H1 (cell line): ENCODE measurements at regions not wholly inside any gene's neighbourhood (a gene's known extent, or its start where the extent isn't known, plus 50 kb on each side); places are given as distances from the start of the nearest gene placed in this dataset.

ENCODE experiments used
- CTCF ChIA-PET: fragments of 300-600 bp; sonication (Branson Sonifier 250); formaldehyde crosslinking; loops from one replicate; lab custom pipeline; 2021; ENCODE audit not compliant: partially characterized antibody; lab: Charles Lee
- POLR2A ChIA-PET: fragments of 300-600 bp; sonication (Branson Sonifier 250); formaldehyde crosslinking; loops from one replicate; lab custom pipeline; 2021; ENCODE audit warnings: inconsistent platforms; ENCODE audit not compliant: partially characterized antibody; lab: Charles Lee
- DNase-seq, 2 experiments: peaks; one replicate each; pipeline versions ENCODE4 v3.0.0 to v3.0.0-alpha.2; 2010 to 2022; ENCODE audit warnings: low spot score in 2 of 2, low read depth in 1 of 2, mixed read lengths in 1 of 2
- FAIRE-seq: peaks from 2 replicates; lab custom pipeline; 2011; peaks lifted over from hg19 to GRCh38; lab: Jason Lieb, UNC
- H2AFZ ChIP-seq: 2 replicates; pipeline ENCODE4 v1.8.1; 2012; ENCODE audit warnings: low read length, inconsistent platforms
- H2AK5ac ChIP-seq: 2 replicates; pipeline ENCODE4 v1.6.1; 2013; ENCODE audit warnings: low read depth, low read length
- H2BK120ac ChIP-seq: replicated peaks from 2 replicates; pipeline ENCODE3; 2013; ENCODE audit warnings: low read depth, low read length, inconsistent platforms
- H2BK12ac ChIP-seq: 2 replicates; pipeline ENCODE4 v1.6.1; 2013; ENCODE audit warnings: low read depth, low read length
- H2BK15ac ChIP-seq: 2 replicates; pipeline ENCODE4 v1.6.1; 2013; ENCODE audit warnings: low read length
- H2BK20ac ChIP-seq: 2 replicates; pipeline ENCODE4 v1.6.1; 2013; ENCODE audit warnings: low read length
- H2BK5ac ChIP-seq: 2 replicates; pipeline ENCODE4 v1.6.1; 2013; ENCODE audit warnings: low read depth, low read length
- H3K14ac ChIP-seq: 2 replicates; pipeline ENCODE4 v1.6.1; 2013; ENCODE audit warnings: inconsistent platforms; ENCODE audit not compliant: insufficient read length
- H3K18ac ChIP-seq: 2 replicates; pipeline ENCODE4 v1.6.1; 2013; ENCODE audit warnings: low read length; ENCODE audit errors: extremely low read depth
- H3K23ac ChIP-seq: 2 replicates; pipeline ENCODE4 v1.6.1; 2013; ENCODE audit warnings: inconsistent platforms; ENCODE audit not compliant: insufficient read length
- H3K23me2 ChIP-seq: 2 replicates; pipeline ENCODE4 v1.6.1; 2013; ENCODE audit warnings: low read depth, low read length
- H3K27ac ChIP-seq: 2 replicates; pipeline ENCODE4 v1.6.1; 2011; ENCODE audit warnings: low read depth, low read length, inconsistent platforms
- H3K27me3 ChIP-seq, 4 experiments: replicated peaks in 1 of 4; 1 replicate in 1 of 4; 2 replicates in 3 of 4; pipeline versions ENCODE4 v1.6.1 to v1.8.1; 2011 to 2013; ENCODE audit warnings: low read length in 3 of 4, mild to moderate bottlenecking in 3 of 4, inconsistent platforms in 2 of 4, mixed read lengths in 2 of 4, moderate library complexity in 1 of 4; ENCODE audit not compliant: control insufficient read depth in 3 of 4, insufficient read depth in 3 of 4; ENCODE audit errors: extremely low read depth in 1 of 4
- H3K36me3 ChIP-seq, 4 experiments: 2 replicates each; pipeline versions ENCODE4 v1.6.1 to v1.8.1; 2011 to 2013; ENCODE audit warnings: mild to moderate bottlenecking in 4 of 4, low read length in 3 of 4, moderate library complexity in 2 of 4, control low read depth in 1 of 4, inconsistent platforms in 1 of 4; ENCODE audit not compliant: insufficient read depth in 4 of 4, control insufficient read depth in 2 of 4
- H3K4ac ChIP-seq: replicated peaks from 2 replicates; pipeline ENCODE3; 2013; ENCODE audit warnings: low read length, low read depth, mixed read lengths, inconsistent platforms; ENCODE audit not compliant: insufficient read length
- H3K4me1 ChIP-seq, 4 experiments: replicated peaks in 1 of 4; 1 replicate in 1 of 4; 2 replicates in 3 of 4; pipeline versions ENCODE4 v1.6.1 to v1.8.1; 2011 to 2013; ENCODE audit warnings: low read length in 3 of 4, inconsistent platforms in 2 of 4, mixed read lengths in 1 of 4; ENCODE audit not compliant: insufficient read depth in 4 of 4, control insufficient read depth in 3 of 4
- H3K4me2 ChIP-seq, 2 experiments: 2 replicates each; pipeline versions ENCODE4 v1.6.1 to v1.8.1; 2011 to 2013; ENCODE audit warnings: low read depth in 2 of 2, low read length in 2 of 2, control low read depth in 1 of 2, inconsistent platforms in 1 of 2, mild to moderate bottlenecking in 1 of 2; ENCODE audit not compliant: insufficient read depth in 1 of 2
- H3K4me3 ChIP-seq, 4 experiments: fragments of 200-600, 300-600 bp in 1 of 4; sonication (generic), shearing (Covaris generic), sonication (Bioruptor Twin) in 1 of 4; 2 replicates each; pipeline versions ENCODE4 v1.5.1 to v1.8.1; 2011 to 2016; ENCODE audit warnings: low read length in 4 of 4, low read depth in 3 of 4, control low read depth in 2 of 4, inconsistent platforms in 2 of 4, mild to moderate bottlenecking in 2 of 4, mixed read lengths in 1 of 4, moderate library complexity in 1 of 4; ENCODE audit not compliant: insufficient read depth in 2 of 4; ENCODE audit errors: extremely low read depth in 1 of 4
- H3K56ac ChIP-seq: replicated peaks from 2 replicates; pipeline ENCODE3; 2013; ENCODE audit warnings: low read depth, mild to moderate bottlenecking, mixed read lengths, low read length, inconsistent platforms; ENCODE audit not compliant: insufficient read length
- H3K79me1 ChIP-seq: 2 replicates; pipeline ENCODE4 v1.6.1; 2013; ENCODE audit warnings: low read depth, low read length, control low read depth
- H3K79me2 ChIP-seq, 2 experiments: 2 replicates each; pipeline versions ENCODE4 v1.6.1 to v1.8.1; 2012 to 2013; ENCODE audit warnings: low read length in 2 of 2, mild to moderate bottlenecking in 2 of 2, inconsistent platforms in 1 of 2; ENCODE audit not compliant: insufficient read depth in 2 of 2, control insufficient read depth in 1 of 2
- H3K9ac ChIP-seq, 4 experiments: replicated peaks in 1 of 4; 1 replicate in 1 of 4; 2 replicates in 3 of 4; pipeline versions ENCODE4 v1.6.1 to v1.8.1; 2011 to 2013; ENCODE audit warnings: low read depth in 3 of 4, low read length in 3 of 4, control low read depth in 2 of 4, mild to moderate bottlenecking in 2 of 4, moderate library complexity in 2 of 4, inconsistent platforms in 1 of 4; ENCODE audit errors: extremely low read depth in 1 of 4
- H3K9me3 ChIP-seq, 2 experiments: 2 replicates each; pipeline versions ENCODE4 v1.6.1 to v1.8.1; 2012 to 2013; ENCODE audit warnings: mild to moderate bottlenecking in 2 of 2, moderate library complexity in 2 of 2, control low read depth in 1 of 2, inconsistent platforms in 1 of 2, low read depth in 1 of 2, low read length in 1 of 2, mixed read lengths in 1 of 2; ENCODE audit not compliant: insufficient read depth in 2 of 2
- H4K20me1 ChIP-seq, 2 experiments: replicated peaks in 1 of 2; 2 replicates each; pipeline versions ENCODE3 to v1.8.1; 2011 to 2013; ENCODE audit warnings: inconsistent platforms in 2 of 2, low read length in 2 of 2, mild to moderate bottlenecking in 1 of 2; ENCODE audit not compliant: insufficient read depth in 2 of 2, control insufficient read depth in 1 of 2
- H4K5ac ChIP-seq: 2 replicates; pipeline ENCODE4 v1.6.1; 2013; ENCODE audit warnings: low read length, low read depth, mixed read lengths, inconsistent platforms; ENCODE audit not compliant: insufficient read length
- H4K8ac ChIP-seq: 2 replicates; pipeline ENCODE4 v1.8.0; 2013; ENCODE audit warnings: mild to moderate bottlenecking, moderate library complexity, low read length, inconsistent platforms; ENCODE audit not compliant: insufficient read depth; ENCODE audit errors: extremely low read depth
- H4K91ac ChIP-seq: replicated peaks from 2 replicates; pipeline ENCODE3; 2013; ENCODE audit warnings: low read length, mixed read lengths, inconsistent platforms; ENCODE audit not compliant: insufficient read length
- BACH1 ChIP-seq: IDR thresholded peaks from 2 replicates; pipeline ENCODE4 v1.6.1; 2012; ENCODE audit warnings: low read length, improper control_type of control experiment
- CREB1 ChIP-seq: IDR thresholded peaks from 2 replicates; pipeline ENCODE4 v1.6.1; 2012; ENCODE audit warnings: inconsistent platforms
- EZH2 ChIP-seq: fragments of 200-600 bp; sonication (generic); IDR thresholded peaks from 2 replicates; pipeline ENCODE4 v1.7.1; 2012; ENCODE audit warnings: low read depth, mild to moderate bottlenecking, moderate library complexity, low read length, inconsistent platforms; ENCODE audit not compliant: severe bottlenecking
- HDAC2 ChIP-seq, 2 experiments: fragments of 300-600 bp in 1 of 2; sonication (generic) in 1 of 2; IDR thresholded peaks; 2 replicates each; pipeline ENCODE4 v1.6.1; 2011 to 2012; ENCODE audit warnings: low read depth in 2 of 2, low read length in 2 of 2, mild to moderate bottlenecking in 2 of 2, moderate library complexity in 2 of 2, borderline replicate concordance in 1 of 2, inconsistent platforms in 1 of 2
- KDM4A ChIP-seq: IDR thresholded peaks from one replicate; pipeline ENCODE4 v1.7.1; 2012; ENCODE audit warnings: low read depth, mild to moderate bottlenecking, moderate library complexity, low read length, inconsistent platforms; ENCODE audit not compliant: severe bottlenecking
- SP1 ChIP-seq: IDR thresholded peaks from 2 replicates; pipeline ENCODE4 v1.6.1; 2011; ENCODE audit warnings: low read depth, low read length
- SP2 ChIP-seq: IDR thresholded peaks from 2 replicates; pipeline ENCODE4 v1.6.1; 2012; ENCODE audit warnings: mild to moderate bottlenecking, low read length, inconsistent platforms
- WGBS, 2 experiments: shearing (Covaris generic) in 1 of 2; methylation state at CpG; one replicate each; pipeline versions ENCODE4 v1.1.6 to v1.1.7; 2013 to 2015; ENCODE audit warnings: low lambda C conversion rate in 2 of 2, mixed read lengths in 2 of 2, inconsistent platforms in 1 of 2, low coverage in 1 of 2, missing lambda C conversion rate in 1 of 2; ENCODE audit not compliant: insufficient replicate concordance in 2 of 2, insufficient coverage in 1 of 2, insufficient read length in 1 of 2; ENCODE audit errors: extremely low coverage in 1 of 2, missing lambda C conversion rate in 1 of 2; 5-methylcytosine and 5-hydroxymethylcytosine counted together

DNA sequence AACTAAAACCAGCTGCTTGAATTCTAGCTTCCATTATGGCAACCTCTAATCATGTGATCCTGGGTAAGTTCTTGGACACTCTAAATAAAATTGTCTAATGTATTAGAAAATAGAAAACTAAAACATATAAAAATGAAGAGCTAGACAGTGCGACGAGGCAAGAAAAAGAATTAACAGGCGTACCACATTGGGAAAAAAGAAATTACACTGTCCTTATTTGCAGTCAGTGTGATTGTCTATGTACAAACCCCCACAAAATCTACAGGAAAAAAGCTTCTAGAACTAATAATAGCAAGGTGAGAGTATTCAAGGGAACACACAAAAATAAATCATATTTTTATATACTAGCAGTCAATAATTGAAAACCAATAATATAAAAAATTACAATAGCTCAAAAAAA is 625.6 kb upstream of the MKI67 start:
- POLR2A ChIA-PET = no interaction called here
- 90% methylated on average over 3 of the region's 3 CpGs; no CpG with 5 or more reads in 1 of the 2 experiments for WGBS, 2 experiments

More for the DNA sequence above, 625.6 kb upstream of the MKI67 start:
- Histone ChIP-seq H3K4me3 (no peak overlapping the region), H3K9me3 (0 out of 4 replicates have a peak, but pooled peaks cover 3 to 10% of the 10 kb centered on the region in 2 experiments), H3K4ac (no peak overlapping the region), H4K5ac (no peak overlapping the region), H3K56ac (no peak overlapping the region), H3K23ac (no peak overlapping the region), H3K27ac (no peak overlapping the region), H4K20me1 (no peaks in the 10 kb centered on the region), H3K36me3 (no peaks in the 10 kb centered on the region), H3K14ac (no peak overlapping the region), H2AK5ac (no peak overlapping the region), H3K4me2 (no peak overlapping the region), H2BK12ac (no peak overlapping the region), H2BK15ac (no peak overlapping the region), H3K18ac (no peak overlapping the region), H3K79me2 (no peaks in the 10 kb centered on the region), H4K91ac (no peak overlapping the region), H2BK5ac (no peak overlapping the region), H2AFZ (no peak overlapping the region), H3K23me2 (no peaks in the 10 kb centered on the region), H3K4me1 (no peaks in the 10 kb centered on the region), H3K9ac (no peak overlapping the region), H3K27me3 (no peaks in the 10 kb centered on the region), H3K79me1 (no peaks in the 10 kb centered on the region), H4K8ac (no peak overlapping the region), H2BK20ac (no peak overlapping the region), H2BK120ac (no peak overlapping the region)
- DNase-seq = no peak
- TF ChIP-seq EZH2 (no peak), SP2 (no peak), BACH1 (no peak), CREB1 (no peak), KDM4A (no peak), HDAC2 (IDR thresholded peaks at IDR 0.05; ENCODE audit: borderline replicate concordance in 1 of 2, low read depth in 2 of 2, low read length in 2 of 2) (no peak), SP1 (no peak)
- no peak for FAIRE-seq
- CTCF ChIA-PET = interaction anchor here (0.6 to 1.1 kb wide), 4 partner anchors 12 to 1071 kb away, joined by 3 read pairs; no protein-coding TSS in a partner anchor
